Epithelial cell of esophagus (primary cell): ENCODE measurements at regions not wholly inside any gene's neighbourhood (a gene's known extent, or its start where the extent isn't known, plus 50 kb on each side); places are given as distances from the start of the nearest gene placed in this dataset.
A peak's percentile ranks its signal among the peaks of the same experiment; 100 is the strongest.

Source experiments
- DNase-seq: peaks from one replicate; pipeline ENCODE4 v3.0.0; 2010; ENCODE audit warnings: low read depth
- H3K4me3 ChIP-seq: 2 replicates; pipeline ENCODE4 v1.5.1; 2011; ENCODE audit warnings: mild to moderate bottlenecking, low read length, control low read depth
- CTCF ChIP-seq: IDR thresholded peaks from 2 replicates; pipeline ENCODE4 v1.5.1; 2011; ENCODE audit warnings: low read depth, mild to moderate bottlenecking, low read length, control low read depth, inconsistent platforms; ENCODE audit not compliant: insufficient read depth; ENCODE audit errors: missing control alignments

GRCh38 chr7:79531116-79531515, 77.6 kb upstream of the MAGI2 start:
- no peak for DNase-seq
- no peak overlapping the region for H3K4me3 ChIP-seq
- no peak for TF ChIP-seq CTCF

- no peak overlapping the region for H3K4me3 ChIP-seq
- TF ChIP-seq CTCF, result no peak
- peak; percentile 39 for DNase-seq
Measured at GRCh38 chr7:79529881-79530235, 76.4 kb upstream of the MAGI2 start.

GRCh38 chr7:79529214-79529880, 75.9 kb upstream of the MAGI2 start:
- no peak overlapping the region for H3K4me3 ChIP-seq
- no peak for DNase-seq
- no peak for TF ChIP-seq CTCF

- no peak overlapping the region for H3K4me3 ChIP-seq
- no peak for TF ChIP-seq CTCF
- DNase-seq, result peak; percentile 96
Measured at GRCh38 chr7:79528421-79528820, 75.0 kb upstream of the MAGI2 start.

- H3K4me3 ChIP-seq, result no peak overlapping the region
- TF ChIP-seq CTCF, result no peak
- no peak for DNase-seq
Measured at GRCh38 chr7:79524048-79524447, 70.6 kb upstream of the MAGI2 start.

- TF ChIP-seq CTCF, result no peak
- no peak overlapping the region for H3K4me3 ChIP-seq
- DNase-seq, result peak; percentile 39
Measured at GRCh38 chr7:79523436-79523835, 70.0 kb upstream of the MAGI2 start.

GRCh38 chr7:79520543-79520942, 67.1 kb upstream of the MAGI2 start:
- no peak for TF ChIP-seq CTCF
- H3K4me3 ChIP-seq, result no peak overlapping the region
- peak; percentile 26 for DNase-seq
